ENCODE measurements at regions not wholly inside any gene's neighbourhood (a gene's known extent, or its start where the extent isn't known, plus 50 kb on each side); places are given as distances from the start of the nearest gene placed in this dataset.
A peak's percentile ranks its signal among the peaks of the same experiment; 100 is the strongest.

GRCh38 chr3:176740906-176741663, 456.2 kb downstream of the TBL1XR1 start:
- H3K9me3 Mint-ChIP-seq (ENCODE audit: unreplicated experiment) = no peaks in the 10 kb centered on the region
- H3K27me3 Mint-ChIP-seq (ENCODE audit: low read depth, unreplicated experiment) = no peaks in the 10 kb centered on the region
- H3K79me2 ChIP-seq (ENCODE audit: insufficient read depth, low read length) = no peaks in the 10 kb centered on the region
- H3K36me3 ChIP-seq (ENCODE audit: insufficient read depth, low read length) = no peaks in the 10 kb centered on the region
- H3K27me3 ChIP-seq (ENCODE audit: insufficient read depth, low read length) = no peaks in the 10 kb centered on the region
- H3K27ac Mint-ChIP-seq (ENCODE audit: unreplicated experiment) = no peak overlapping the region
- no peaks in the 10 kb centered on the region for H3K9me3 ChIP-seq (ENCODE audit: insufficient read depth, low read depth, low read length)
- H3K4me3 ChIP-seq (ENCODE audit: insufficient read depth, low read depth, low read length) = no peak overlapping the region
- H3K27ac ChIP-seq (ENCODE audit: low read depth, low read length) = no peak overlapping the region
- no peaks in the 10 kb centered on the region for H3K36me3 Mint-ChIP-seq (ENCODE audit: low read depth, unreplicated experiment)
- no peaks in the 10 kb centered on the region for H3K4me1 Mint-ChIP-seq (ENCODE audit: low read depth, unreplicated experiment)
- no peak overlapping the region for H3K4me2 ChIP-seq (ENCODE audit: low read length)
- H3K9ac ChIP-seq (ENCODE audit: low read length) = no peak overlapping the region
- no peaks in the 10 kb centered on the region for H4K20me1 ChIP-seq (ENCODE audit: insufficient read depth, low read length)
- no peak for TF ChIP-seq EZH2 (IDR thresholded peaks at IDR 0.05; ENCODE audit: insufficient read depth, low read length)
- TF ChIP-seq, protein P1, sequence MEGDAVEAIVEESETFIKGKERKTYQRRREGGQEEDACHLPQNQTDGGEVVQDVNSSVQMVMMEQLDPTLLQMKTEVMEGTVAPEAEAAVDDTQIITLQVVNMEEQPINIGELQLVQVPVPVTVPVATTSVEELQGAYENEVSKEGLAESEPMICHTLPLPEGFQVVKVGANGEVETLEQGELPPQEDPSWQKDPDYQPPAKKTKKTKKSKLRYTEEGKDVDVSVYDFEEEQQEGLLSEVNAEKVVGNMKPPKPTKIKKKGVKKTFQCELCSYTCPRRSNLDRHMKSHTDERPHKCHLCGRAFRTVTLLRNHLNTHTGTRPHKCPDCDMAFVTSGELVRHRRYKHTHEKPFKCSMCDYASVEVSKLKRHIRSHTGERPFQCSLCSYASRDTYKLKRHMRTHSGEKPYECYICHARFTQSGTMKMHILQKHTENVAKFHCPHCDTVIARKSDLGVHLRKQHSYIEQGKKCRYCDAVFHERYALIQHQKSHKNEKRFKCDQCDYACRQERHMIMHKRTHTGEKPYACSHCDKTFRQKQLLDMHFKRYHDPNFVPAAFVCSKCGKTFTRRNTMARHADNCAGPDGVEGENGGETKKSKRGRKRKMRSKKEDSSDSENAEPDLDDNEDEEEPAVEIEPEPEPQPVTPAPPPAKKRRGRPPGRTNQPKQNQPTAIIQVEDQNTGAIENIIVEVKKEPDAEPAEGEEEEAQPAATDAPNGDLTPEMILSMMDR (IDR thresholded peaks at IDR 0.05; ENCODE audit: insufficient read depth, low read depth, low read length) = no peak
- H3K4me1 ChIP-seq (ENCODE audit: insufficient read depth, low read length) = no peaks in the 10 kb centered on the region
- FAIRE-seq (no peak), DNase-seq (ENCODE audit: low read depth) (no peak)
- H2AFZ ChIP-seq (ENCODE audit: low read depth, low read length) = no peak overlapping the region
- H3K4me3 Mint-ChIP-seq (ENCODE audit: unreplicated experiment) = no peak overlapping the region

DNA sequence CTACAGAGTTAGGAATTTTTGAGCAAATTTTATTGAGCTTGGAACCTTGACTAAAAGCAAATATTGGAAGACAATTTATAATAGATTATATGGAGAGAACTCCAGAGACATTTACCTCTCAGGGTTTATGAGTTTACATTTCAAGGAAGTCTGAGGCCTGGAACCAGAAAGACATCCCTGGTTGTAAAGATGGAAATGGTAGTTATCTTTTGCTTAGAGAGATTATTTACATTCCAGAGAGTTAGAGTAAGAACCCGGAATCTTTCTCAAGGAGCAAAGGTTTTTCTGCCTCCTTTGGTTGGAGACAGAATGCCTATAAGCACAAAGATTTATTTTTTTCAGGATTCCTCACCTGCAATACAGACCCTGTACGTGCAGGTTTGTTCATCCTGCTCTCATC, 458.1 kb downstream of the TBL1XR1 start:
- Mint-ChIP-seq H3K9me3 (ENCODE audit: unreplicated experiment) (no peaks in the 10 kb centered on the region), H3K27me3 (ENCODE audit: low read depth, unreplicated experiment) (no peaks in the 10 kb centered on the region), H3K4me1 (ENCODE audit: low read depth, unreplicated experiment) (no peaks in the 10 kb centered on the region), H3K36me3 (ENCODE audit: low read depth, unreplicated experiment) (no peaks in the 10 kb centered on the region), H3K4me3 (ENCODE audit: unreplicated experiment) (no peak overlapping the region), H3K27ac (ENCODE audit: unreplicated experiment) (no peak overlapping the region)
- no peaks in the 10 kb centered on the region for H3K9me3 ChIP-seq (ENCODE audit: insufficient read depth, low read depth, low read length)
- peak; percentile 5 for DNase-seq (ENCODE audit: low read depth)
- peak; percentile 43 for FAIRE-seq
- no peaks in the 10 kb centered on the region for H3K36me3 ChIP-seq (ENCODE audit: insufficient read depth, low read length)
- no peaks in the 10 kb centered on the region for H3K27me3 ChIP-seq (ENCODE audit: insufficient read depth, low read length)
- H2AFZ ChIP-seq (ENCODE audit: low read depth, low read length) = no peak overlapping the region
- TF ChIP-seq EZH2 (IDR thresholded peaks at IDR 0.05; ENCODE audit: insufficient read depth, low read length) = no peak
- TF ChIP-seq, protein P1 (IDR thresholded peaks at IDR 0.05; ENCODE audit: insufficient read depth, low read depth, low read length) = no peak
- H4K20me1 ChIP-seq (ENCODE audit: insufficient read depth, low read length) = no peaks in the 10 kb centered on the region
- no peak overlapping the region for H3K4me2 ChIP-seq (ENCODE audit: low read length)
- no peaks in the 10 kb centered on the region for H3K79me2 ChIP-seq (ENCODE audit: insufficient read depth, low read length)
- H3K27ac ChIP-seq (ENCODE audit: low read depth, low read length) = no peak overlapping the region
- no peak overlapping the region for H3K4me3 ChIP-seq (ENCODE audit: insufficient read depth, low read depth, low read length)
- no peak overlapping the region for H3K9ac ChIP-seq (ENCODE audit: low read length)
- H3K4me1 ChIP-seq (ENCODE audit: insufficient read depth, low read length) = no peaks in the 10 kb centered on the region

DNA sequence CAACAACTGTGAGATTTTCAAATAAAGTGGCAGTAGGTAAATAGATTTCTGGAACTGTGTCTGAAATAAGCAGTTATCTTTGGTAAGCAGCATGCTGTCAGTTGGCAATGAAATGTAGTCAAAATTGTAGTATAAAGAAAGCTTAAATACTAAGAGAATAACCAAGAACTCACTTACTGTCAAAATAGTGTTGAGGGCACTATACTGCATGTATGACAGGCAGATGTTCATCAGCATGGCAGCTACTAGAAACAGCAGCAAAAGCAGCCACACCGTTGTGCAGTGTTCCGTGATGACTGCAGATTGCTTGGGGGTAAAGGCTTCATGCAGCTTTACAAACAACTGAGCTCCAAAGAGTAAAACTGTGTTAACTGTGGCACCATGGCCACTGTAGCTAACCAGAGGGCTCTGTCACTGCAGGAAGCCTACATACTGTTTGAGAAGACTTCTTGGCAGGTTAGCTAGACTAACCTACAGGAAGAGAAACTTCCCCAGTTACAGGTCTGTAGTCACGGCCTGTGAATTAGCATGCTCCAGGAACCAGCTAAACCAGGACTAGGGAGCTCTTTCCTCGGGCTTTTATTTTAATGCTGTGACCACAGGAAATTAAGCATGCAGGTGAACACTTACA, 459.7 kb downstream of the TBL1XR1 start:
- no peaks in the 10 kb centered on the region for H3K4me1 Mint-ChIP-seq (ENCODE audit: low read depth, unreplicated experiment)
- Histone ChIP-seq H3K79me2 (ENCODE audit: insufficient read depth, low read length) (no peaks in the 10 kb centered on the region), H3K36me3 (ENCODE audit: insufficient read depth, low read length) (no peaks in the 10 kb centered on the region), H3K4me1 (ENCODE audit: insufficient read depth, low read length) (no peaks in the 10 kb centered on the region), H3K4me2 (ENCODE audit: low read length) (no peak overlapping the region), H3K9me3 (ENCODE audit: insufficient read depth, low read depth, low read length) (no peaks in the 10 kb centered on the region), H3K9ac (ENCODE audit: low read length) (no peak overlapping the region), H3K27ac (ENCODE audit: low read depth, low read length) (no peak overlapping the region), H3K4me3 (ENCODE audit: insufficient read depth, low read depth, low read length) (no peak overlapping the region), H2AFZ (ENCODE audit: low read depth, low read length) (no peak overlapping the region), H4K20me1 (ENCODE audit: insufficient read depth, low read length) (no peaks in the 10 kb centered on the region), H3K27me3 (ENCODE audit: insufficient read depth, low read length) (no peaks in the 10 kb centered on the region)
- no peaks in the 10 kb centered on the region for H3K36me3 Mint-ChIP-seq (ENCODE audit: low read depth, unreplicated experiment)
- H3K4me3 Mint-ChIP-seq (ENCODE audit: unreplicated experiment) = no peak overlapping the region
- no peak for FAIRE-seq
- TF ChIP-seq EZH2 (IDR thresholded peaks at IDR 0.05; ENCODE audit: insufficient read depth, low read length) = no peak
- TF ChIP-seq, protein P1 (IDR thresholded peaks at IDR 0.05; ENCODE audit: insufficient read depth, low read depth, low read length) = no peak
- DNase-seq (ENCODE audit: low read depth) = no peak
- H3K27me3 Mint-ChIP-seq (ENCODE audit: low read depth, unreplicated experiment) = no peaks in the 10 kb centered on the region
- H3K27ac Mint-ChIP-seq (ENCODE audit: unreplicated experiment) = no peak overlapping the region
- H3K9me3 Mint-ChIP-seq (ENCODE audit: unreplicated experiment) = no peaks in the 10 kb centered on the region

Data from astrocyte (in vitro differentiated cells and primary cell).